A673 (cell line): ENCODE measurements at regions not wholly inside any gene's neighbourhood (a gene's known extent, or its start where the extent isn't known, plus 50 kb on each side); places are given as distances from the start of the nearest gene placed in this dataset.

Source experiments
- CTCF ChIP-seq: fragments of 300-800, 200-600 bp; sonication (generic); conservative IDR thresholded peaks from 2 replicates; pipeline ENCODE4 v1.5.1; 2017; ENCODE audit warnings: low read depth, mild to moderate bottlenecking, antibody characterized with exemption, low read length, moderate library complexity, mixed read lengths
- EZH2 ChIP-seq: fragments of 200-600 bp; sonication (generic); IDR thresholded peaks from 2 replicates; pipeline ENCODE4 v1.6.1; 2017; ENCODE audit warnings: borderline replicate concordance, low read depth, mild to moderate bottlenecking, mixed read lengths, antibody characterized with exemption, low read length; ENCODE audit not compliant: poor library complexity, severe bottlenecking

DNA sequence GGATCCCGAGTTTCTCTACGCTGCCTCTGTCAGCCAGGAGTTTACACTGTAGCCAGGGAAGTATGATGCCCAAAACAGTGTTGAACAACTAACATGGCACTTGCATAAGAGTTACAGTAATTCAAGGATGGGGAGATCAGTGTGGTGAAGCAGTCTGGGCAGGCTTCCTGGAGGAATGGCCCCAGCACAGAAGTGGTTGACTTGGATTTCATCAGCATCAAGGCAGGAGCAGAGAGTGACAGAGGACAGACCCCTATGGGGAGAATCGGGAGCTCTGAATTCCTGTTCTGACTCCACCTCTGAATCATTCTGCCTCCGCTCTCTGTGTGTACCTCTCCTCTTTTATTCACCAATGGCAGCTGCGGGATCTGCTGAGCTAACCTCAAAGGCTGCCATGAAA is 124.5 kb downstream of the KCNA5 start:
- no peak for TF ChIP-seq CTCF
- no peak for TF ChIP-seq EZH2
